HG02885 (cell line): ENCODE measurements at regions not wholly inside any gene's neighbourhood (a gene's known extent, or its start where the extent isn't known, plus 50 kb on each side); places are given as distances from the start of the nearest gene placed in this dataset.
A peak's percentile ranks its signal among the peaks of the same experiment; 100 is the strongest.
"Not testable (repeated sequence)": the region's sequence is repeated elsewhere in the genome, so short reads cannot be mapped to it uniquely, and the experiment has no call there.

Experiments
- ATAC-seq: cut with Tn5 transposase; IDR thresholded peaks from one replicate; pipeline ENCODE4 v1.9.1; 2021; ENCODE audit warnings: mild to moderate bottlenecking; ENCODE audit not compliant: unreplicated experiment, poor library complexity

- not testable (repeated sequence) for ATAC-seq
Observed at GRCh38 chrX:107296184-107296583, 89.8 kb downstream of the DNAAF6 start.

- no peak for ATAC-seq
Observed at GRCh38 chrX:107298276-107298675, 91.9 kb downstream of the DNAAF6 start.

GRCh38 chrX:107301253-107301652 lies 94.8 kb downstream of the DNAAF6 start:
- ATAC-seq, result no peak

- ATAC-seq, result no peak
Observed at GRCh38 chrX:107304141-107304540, 97.7 kb downstream of the DNAAF6 start.

- no peak for ATAC-seq
Observed at GRCh38 chrX:107323786-107324492, 117.5 kb downstream of the DNAAF6 start.

GRCh38 chrX:107324493-107325310 lies 118.3 kb downstream of the DNAAF6 start:
- ATAC-seq, result no peak

DNA sequence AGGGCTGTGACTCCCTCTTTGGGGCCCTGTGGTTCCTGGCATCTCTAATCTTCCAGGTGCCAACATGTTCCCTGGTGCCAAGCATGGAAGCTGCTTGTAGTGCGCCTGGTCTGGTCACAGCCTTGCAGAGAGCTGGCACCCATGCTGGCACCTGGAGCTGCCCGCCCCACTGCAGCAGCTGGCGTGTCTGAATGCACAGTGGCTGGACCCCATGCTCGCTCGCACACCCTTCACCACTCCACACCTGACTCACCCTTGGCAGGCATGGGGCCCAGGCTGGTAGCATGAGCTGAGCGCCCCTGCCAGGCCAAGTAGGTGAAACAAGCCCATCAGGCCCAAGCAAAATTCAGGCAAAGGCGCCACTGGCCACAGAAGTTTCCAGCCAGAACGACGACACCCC lies 119.1 kb downstream of the DNAAF6 start:
- ATAC-seq, result no peak

GRCh38 chrX:107348051-107348450 lies 101.4 kb upstream of the FRMPD3 start:
- ATAC-seq, result no peak

GRCh38 chrX:107348990-107349389 lies 100.5 kb upstream of the FRMPD3 start:
- ATAC-seq, result no peak

DNA sequence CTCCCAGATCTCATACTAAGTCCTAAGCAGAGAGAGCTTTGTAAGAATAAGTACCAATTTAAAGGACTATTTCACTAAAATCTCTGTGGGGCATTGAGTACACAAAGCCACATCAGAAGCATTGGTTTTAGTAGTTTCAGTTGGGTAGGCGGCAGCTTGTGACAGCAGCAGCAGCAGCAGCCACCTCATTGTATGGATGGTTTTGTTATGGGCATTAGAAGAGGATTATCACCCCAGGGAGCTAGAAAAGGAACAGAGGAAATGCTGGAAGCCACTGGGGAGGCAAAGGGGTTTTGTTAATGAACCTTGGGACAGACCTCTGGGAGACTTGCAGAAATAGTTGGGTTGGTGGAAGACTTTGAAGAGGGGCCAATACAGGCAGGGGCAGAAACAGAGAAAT lies 93.9 kb upstream of the FRMPD3 start:
- no peak for ATAC-seq

- no peak for ATAC-seq
Observed at GRCh38 chrX:107360788-107361360, 88.6 kb upstream of the FRMPD3 start.

GRCh38 chrX:107370185-107370584 lies 79.3 kb upstream of the FRMPD3 start:
- not testable (repeated sequence) for ATAC-seq

DNA sequence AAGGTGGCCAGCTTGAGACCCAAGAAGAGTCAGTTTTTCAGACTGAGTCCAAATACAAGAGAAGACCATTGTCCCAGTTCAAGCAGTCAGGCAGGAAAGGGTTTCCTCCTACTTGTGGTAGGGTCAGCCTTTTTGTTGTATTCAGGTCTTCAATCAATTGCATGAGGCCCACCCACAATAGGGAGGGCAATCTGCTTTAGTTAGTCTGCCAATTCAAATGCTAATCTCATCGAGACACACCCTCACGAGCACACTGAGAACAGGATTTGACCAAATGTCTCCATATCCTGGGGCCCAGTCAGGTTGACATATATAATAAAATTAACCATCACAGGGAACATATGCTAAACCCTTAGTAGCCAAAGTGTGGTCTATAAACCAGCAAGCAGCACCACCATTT lies 75.3 kb upstream of the FRMPD3 start:
- no peak for ATAC-seq

DNA sequence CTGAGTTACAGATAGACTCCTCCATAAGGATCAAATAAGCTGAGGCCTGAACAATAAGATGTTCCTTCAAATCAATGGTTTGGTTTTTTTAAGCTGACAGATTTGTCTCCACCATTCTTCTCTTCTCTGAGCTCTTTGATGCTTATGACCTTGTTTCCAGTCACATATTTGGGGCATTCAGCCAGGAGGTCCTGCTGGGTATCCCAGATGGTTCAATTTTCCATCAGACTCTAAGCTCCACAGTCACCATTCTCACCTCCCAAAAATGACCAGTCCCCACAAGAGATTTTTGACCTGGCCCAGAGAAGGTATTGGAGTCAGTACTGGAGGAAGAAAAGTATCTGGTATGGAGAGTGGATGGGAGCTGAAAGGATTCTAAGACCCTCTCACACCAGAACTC lies 74.6 kb upstream of the FRMPD3 start:
- no peak for ATAC-seq

- not testable (repeated sequence) for ATAC-seq
Observed at GRCh38 chrX:107376186-107376585, 73.3 kb upstream of the FRMPD3 start.

- ATAC-seq, result no peak
Observed at GRCh38 chrX:107384397-107385105, 64.9 kb upstream of the FRMPD3 start.

GRCh38 chrX:107389726-107390125 lies 59.7 kb upstream of the FRMPD3 start:
- no peak for ATAC-seq

GRCh38 chrX:107393656-107394055 lies 55.8 kb upstream of the FRMPD3 start:
- ATAC-seq, result not testable (repeated sequence)

DNA sequence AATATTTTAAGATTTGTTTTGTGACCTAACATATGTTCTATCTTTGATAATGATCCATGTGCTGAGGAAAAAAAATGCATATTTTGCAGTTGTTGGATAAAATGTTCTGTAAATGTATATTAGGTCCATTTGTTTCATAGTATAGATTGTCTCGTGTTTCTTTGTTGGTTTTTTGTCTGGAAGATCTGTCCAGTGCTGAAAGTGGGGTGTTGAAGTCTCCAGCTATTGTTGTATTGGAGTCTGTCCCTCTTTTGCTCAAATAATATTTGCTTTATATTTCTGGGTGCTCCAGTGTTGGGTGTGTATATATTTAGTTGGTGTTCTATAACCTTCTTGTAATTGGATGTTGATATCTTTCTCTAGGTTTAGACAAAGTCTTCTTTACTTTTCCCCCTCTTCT lies 53.2 kb upstream of the FRMPD3 start:
- ATAC-seq, result no peak

DNA sequence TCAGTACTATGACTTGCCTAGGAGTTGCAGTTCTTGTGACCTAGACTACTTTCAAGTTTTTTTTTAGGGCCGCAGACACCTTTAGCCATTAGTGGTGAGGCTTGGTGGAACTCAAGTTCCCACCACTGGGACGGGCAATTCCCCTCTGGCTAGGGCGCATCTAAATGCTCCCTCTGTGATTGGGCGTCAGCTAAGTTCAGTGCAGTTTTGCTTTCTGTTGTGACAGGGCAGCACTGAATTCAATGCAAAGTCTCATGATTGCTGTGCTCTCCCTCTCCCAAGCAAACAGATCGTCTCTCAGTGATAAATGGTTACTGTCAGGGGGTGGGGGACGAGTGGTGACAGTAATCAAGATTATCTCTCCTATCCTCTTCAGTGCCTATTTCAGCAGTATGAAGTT lies 52.7 kb upstream of the FRMPD3 start:
- ATAC-seq, result no peak

- ATAC-seq, result peak; percentile 91
Observed at GRCh38 chrX:107398115-107398514, 51.3 kb upstream of the FRMPD3 start.
